Heart left ventricle (tissue), 13 donors: ENCODE measurements at regions not wholly inside any gene's neighbourhood (a gene's known extent, or its start where the extent isn't known, plus 50 kb on each side); places are given as distances from the start of the nearest gene placed in this dataset.

ENCODE experiments used
- POLR2A ChIP-seq, 2 donors: fragments of 450-650 bp; IDR thresholded peaks; one replicate each; pipeline ENCODE4 v1.6.1; 2017; ENCODE audit warnings: antibody characterized with exemption in 2 of 2, mild to moderate bottlenecking in 2 of 2, moderate library complexity in 2 of 2
- TF ChIP-seq, protein P1 (sequence below), 12 donors: fragments of 200-600 bp; sonication (generic) in 4 of 12; IDR thresholded peaks; one replicate each; pipeline versions ENCODE4 v1.5.0 to v1.8.0; 2018 to 2022; ENCODE audit warnings: antibody characterized with exemption in 12 of 12, mild to moderate bottlenecking in 5 of 12
- donor health status: ischemic (EF 13 %, LVEDD 7.1; RV severe dilation, severe dysfunction).
- donor health status: DM: no; HTN: yes; CAD: no.
- donor health status: DM: no; HTN: no; CAD: no.
- donor health status: ischemic (EF 25% LVEDD 6.9; RV normal size, moderate dysfunction).
- donor health status: ischemic (EF 25% LVEDD 5.7; RV mildly dilated, moderate dysfunction).
- donor health status: ischemic (EF 35%, LVEDD 5.7; RV mildly dilated, moderate dysfunction).
- donor health status: nonischemic (EF 11% LVEDD 7.7; RV severe dilation, severe dysfunction).
- donor health status: DM: yes; HTN: yes; CAD: no.
- donor health status: PGD.
- donor health status: ischemic (EF 29% LVEDD 5.4; RV normal size, mild dysfunction).
- donor health status: nonischemic (EF 23%, LVEDD 6.1; RV moderate dilation, normal function).

DNA sequence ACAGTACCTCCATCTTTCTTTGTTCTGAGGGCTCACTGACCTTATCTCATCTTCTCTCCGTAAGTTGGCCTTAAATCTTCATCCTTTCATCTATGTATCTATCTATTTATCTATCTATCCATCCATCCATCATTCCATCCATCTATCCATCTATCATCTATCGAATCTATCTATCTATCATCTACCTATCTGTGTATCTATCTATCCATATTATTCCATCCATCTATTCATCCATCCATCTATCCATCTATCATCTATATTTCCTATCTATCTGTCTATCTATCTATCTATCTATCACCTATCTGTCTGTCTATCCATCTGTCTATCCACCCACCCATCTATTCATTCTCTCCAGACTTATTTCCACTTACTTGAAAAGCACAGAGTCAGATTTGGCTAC lies 147.3 kb upstream of the PMEPA1 start:
- TF ChIP-seq, protein P1, sequence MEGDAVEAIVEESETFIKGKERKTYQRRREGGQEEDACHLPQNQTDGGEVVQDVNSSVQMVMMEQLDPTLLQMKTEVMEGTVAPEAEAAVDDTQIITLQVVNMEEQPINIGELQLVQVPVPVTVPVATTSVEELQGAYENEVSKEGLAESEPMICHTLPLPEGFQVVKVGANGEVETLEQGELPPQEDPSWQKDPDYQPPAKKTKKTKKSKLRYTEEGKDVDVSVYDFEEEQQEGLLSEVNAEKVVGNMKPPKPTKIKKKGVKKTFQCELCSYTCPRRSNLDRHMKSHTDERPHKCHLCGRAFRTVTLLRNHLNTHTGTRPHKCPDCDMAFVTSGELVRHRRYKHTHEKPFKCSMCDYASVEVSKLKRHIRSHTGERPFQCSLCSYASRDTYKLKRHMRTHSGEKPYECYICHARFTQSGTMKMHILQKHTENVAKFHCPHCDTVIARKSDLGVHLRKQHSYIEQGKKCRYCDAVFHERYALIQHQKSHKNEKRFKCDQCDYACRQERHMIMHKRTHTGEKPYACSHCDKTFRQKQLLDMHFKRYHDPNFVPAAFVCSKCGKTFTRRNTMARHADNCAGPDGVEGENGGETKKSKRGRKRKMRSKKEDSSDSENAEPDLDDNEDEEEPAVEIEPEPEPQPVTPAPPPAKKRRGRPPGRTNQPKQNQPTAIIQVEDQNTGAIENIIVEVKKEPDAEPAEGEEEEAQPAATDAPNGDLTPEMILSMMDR (IDR thresholded peaks at IDR 0.05): no peak
- TF ChIP-seq POLR2A (IDR thresholded peaks at IDR 0.05): no peak
